Natural killer cell (primary cell): ENCODE measurements at regions not wholly inside any gene's neighbourhood (a gene's known extent, or its start where the extent isn't known, plus 50 kb on each side); places are given as distances from the start of the nearest gene placed in this dataset.
A peak's percentile ranks its signal among the peaks of the same experiment; 100 is the strongest.

Experiments
- ATAC-seq, 3 donors: fragments of 150-1000 bp in 2 of 3; fragments of 200-7000 bp in 1 of 3; cut with Tn5 transposase; 1 replicate in 1 of 3; 2 replicates in 2 of 3; pipeline ENCODE4 v1.10.0; 2021; ENCODE audit warnings: mild to moderate bottlenecking in 2 of 3, moderate library complexity in 2 of 3
- DNase-seq, 2 donors: peaks; one replicate each; pipeline versions ENCODE4 v3.0.0 to v3.0.0-alpha.2; 2013 to 2021; ENCODE audit warnings: mixed read lengths in 1 of 2
- H3K27ac ChIP-seq: one replicate; pipeline ENCODE4 v1.5.1; 2013; ENCODE audit warnings: mild to moderate bottlenecking, low read length
- H3K27me3 ChIP-seq: one replicate; pipeline ENCODE4 v1.6.1; 2013; ENCODE audit warnings: low read length; ENCODE audit not compliant: control insufficient read depth, insufficient read depth
- H3K36me3 ChIP-seq: one replicate; pipeline ENCODE4 v1.6.1; 2013; ENCODE audit warnings: low read length; ENCODE audit not compliant: control insufficient read depth, insufficient read depth
- H3K4me1 ChIP-seq: one replicate; pipeline ENCODE4 v1.6.1; 2013; ENCODE audit warnings: low read length; ENCODE audit not compliant: control insufficient read depth, insufficient read depth
- H3K4me3 ChIP-seq: one replicate; pipeline ENCODE4 v1.5.1; 2013; ENCODE audit warnings: low read length
- H3K9me3 ChIP-seq: one replicate; pipeline ENCODE4 v1.6.1; 2013; ENCODE audit warnings: low read length; ENCODE audit not compliant: control insufficient read depth, insufficient read depth
- H3K27ac Mint-ChIP-seq, 2 donors: one replicate each; pipeline ENCODE4 v1.8.0; 2022; ENCODE audit warnings: mild to moderate bottlenecking in 2 of 2, mixed read lengths in 2 of 2, moderate library complexity in 1 of 2
- H3K27me3 Mint-ChIP-seq, 2 donors: one replicate each; pipeline ENCODE4 v1.8.0; 2022; ENCODE audit warnings: low read depth in 2 of 2, mixed read lengths in 2 of 2
- H3K36me3 Mint-ChIP-seq: one replicate; pipeline ENCODE4 v1.8.0; 2022; ENCODE audit warnings: mixed read lengths
- H3K4me1 Mint-ChIP-seq, 2 donors: one replicate each; pipeline ENCODE4 v1.8.0; 2022; ENCODE audit warnings: mixed read lengths in 2 of 2
- H3K4me3 Mint-ChIP-seq: one replicate; pipeline ENCODE4 v1.8.0; 2022; ENCODE audit warnings: mild to moderate bottlenecking, moderate library complexity, mixed read lengths
- H3K9me3 Mint-ChIP-seq, 2 donors: one replicate each; pipeline ENCODE4 v1.8.0; 2022; ENCODE audit warnings: mixed read lengths in 2 of 2
- WGBS: methylation state at CpG from one replicate; pipeline ENCODE4 v1.1.7; 2013; ENCODE audit warnings: missing lambda C conversion rate; ENCODE audit not compliant: insufficient coverage; 5-methylcytosine and 5-hydroxymethylcytosine counted together
- intact Hi-C: fragments of 100-400 bp; cut with micrococcal nuclease; formaldehyde crosslinking; loops from one replicate; pipeline ENCODE4 v1.14.2; 2022
- TF ChIP-seq, protein P1 (sequence below): fragments of 200-600 bp; IDR thresholded peaks from one replicate; pipeline ENCODE4 v1.8.0; 2022; ENCODE audit warnings: antibody characterized with exemption

DNA sequence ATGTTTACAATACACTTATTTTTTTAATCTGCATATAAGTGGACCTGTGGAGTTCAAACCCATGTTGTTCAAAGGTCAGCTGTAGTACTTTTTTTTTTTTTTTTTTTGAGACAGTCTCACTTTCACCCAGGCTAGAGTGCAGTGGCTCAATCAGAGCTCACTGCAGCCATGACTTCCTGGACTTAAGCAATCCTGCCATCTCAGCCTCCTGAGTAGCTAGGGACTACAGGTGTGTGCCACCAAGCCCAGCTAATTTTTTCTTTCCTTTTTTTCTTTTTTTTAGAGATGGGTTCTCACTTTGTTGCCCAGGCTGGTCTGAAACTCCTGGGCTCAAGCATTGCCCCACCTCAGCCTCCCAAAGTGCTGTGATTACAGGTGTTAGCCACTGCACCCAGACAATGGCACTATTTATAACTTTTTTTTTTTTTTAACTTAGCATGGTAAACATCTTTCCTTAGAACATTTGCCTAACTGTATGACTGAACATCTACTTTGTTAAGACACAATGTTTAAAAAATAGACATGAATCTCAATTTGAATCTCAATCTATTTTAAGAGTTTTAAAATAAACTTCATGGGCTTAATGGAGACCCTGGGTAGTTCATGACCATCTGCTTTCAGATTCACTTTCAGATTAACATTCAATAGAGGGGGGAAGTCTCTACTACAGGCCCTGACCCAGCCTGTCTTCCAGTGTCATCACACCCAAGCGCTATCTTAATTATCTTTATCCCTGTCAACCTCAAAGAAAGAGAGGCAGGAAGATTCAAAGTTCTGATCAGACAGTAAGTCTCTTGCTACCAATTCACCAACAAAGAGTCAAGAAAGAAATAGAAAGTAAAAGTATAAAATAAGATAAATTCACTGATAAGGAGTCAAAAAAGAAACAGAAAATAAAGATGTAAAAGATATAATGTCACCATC lies 97.7 kb upstream of the DOCK9 start:
- WGBS = 40% methylated on average over 1 of the region's 1 CpG
- Histone ChIP-seq H3K27me3 (no peaks in the 10 kb centered on the region), H3K4me3 (peak overlapping the region; percentile 7), H3K27ac (peak overlapping the region; percentile 82), H3K4me1 (peaks cover 20% of the 10 kb centered on the region), H3K9me3 (no peaks in the 10 kb centered on the region), H3K36me3 (no peaks in the 10 kb centered on the region)
- Mint-ChIP-seq H3K27ac (peak overlapping the region; percentile 91 to 97), H3K36me3 (no peaks in the 10 kb centered on the region), H3K9me3 (no peaks in the 10 kb centered on the region), H3K27me3 (no peaks in the 10 kb centered on the region), H3K4me3 (peak overlapping the region; percentile 80), H3K4me1 (peaks cover 33 to 48% of the 10 kb centered on the region in 2 donors)
- peak in 1 of 2 donors; percentile 69 for DNase-seq
- TF ChIP-seq, protein P1, sequence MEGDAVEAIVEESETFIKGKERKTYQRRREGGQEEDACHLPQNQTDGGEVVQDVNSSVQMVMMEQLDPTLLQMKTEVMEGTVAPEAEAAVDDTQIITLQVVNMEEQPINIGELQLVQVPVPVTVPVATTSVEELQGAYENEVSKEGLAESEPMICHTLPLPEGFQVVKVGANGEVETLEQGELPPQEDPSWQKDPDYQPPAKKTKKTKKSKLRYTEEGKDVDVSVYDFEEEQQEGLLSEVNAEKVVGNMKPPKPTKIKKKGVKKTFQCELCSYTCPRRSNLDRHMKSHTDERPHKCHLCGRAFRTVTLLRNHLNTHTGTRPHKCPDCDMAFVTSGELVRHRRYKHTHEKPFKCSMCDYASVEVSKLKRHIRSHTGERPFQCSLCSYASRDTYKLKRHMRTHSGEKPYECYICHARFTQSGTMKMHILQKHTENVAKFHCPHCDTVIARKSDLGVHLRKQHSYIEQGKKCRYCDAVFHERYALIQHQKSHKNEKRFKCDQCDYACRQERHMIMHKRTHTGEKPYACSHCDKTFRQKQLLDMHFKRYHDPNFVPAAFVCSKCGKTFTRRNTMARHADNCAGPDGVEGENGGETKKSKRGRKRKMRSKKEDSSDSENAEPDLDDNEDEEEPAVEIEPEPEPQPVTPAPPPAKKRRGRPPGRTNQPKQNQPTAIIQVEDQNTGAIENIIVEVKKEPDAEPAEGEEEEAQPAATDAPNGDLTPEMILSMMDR = peak; percentile 13
- peak; percentile 88 to 95 (median 94) for ATAC-seq
- intact Hi-C loops = loop anchor here (1.0 kb wide), 1 partner anchor 29 kb away; no protein-coding TSS in a partner anchor

GRCh38 chr13:99078017-99078771 lies 100.3 kb upstream of the DOCK9 start:
- TF ChIP-seq, protein P1 = no peak
- Histone ChIP-seq H3K4me3 (no peak overlapping the region), H3K27me3 (no peaks in the 10 kb centered on the region), H3K4me1 (peaks cover 20% of the 10 kb centered on the region), H3K36me3 (no peaks in the 10 kb centered on the region), H3K27ac (no peak overlapping the region), H3K9me3 (no peaks in the 10 kb centered on the region)
- no peaks in the 10 kb centered on the region for H3K27me3 Mint-ChIP-seq
- ATAC-seq (no peak), DNase-seq (peak in 1 of 2 donors; percentile 47)
- intact Hi-C loops = no loop called here
- no peak overlapping the region for H3K4me3 Mint-ChIP-seq
- WGBS = 93% methylated on average over 8 of the region's 8 CpGs
- H3K4me1 Mint-ChIP-seq = peaks cover 33 to 41% of the 10 kb centered on the region in 2 donors
- no peaks in the 10 kb centered on the region for H3K9me3 Mint-ChIP-seq
- no peaks in the 10 kb centered on the region for H3K36me3 Mint-ChIP-seq
- H3K27ac Mint-ChIP-seq = no peak overlapping the region

GRCh38 chr13:99080131-99080530 lies 102.3 kb upstream of the DOCK9 start:
- Mint-ChIP-seq H3K36me3 (no peaks in the 10 kb centered on the region), H3K9me3 (no peaks in the 10 kb centered on the region), H3K4me1 (peaks cover 42 to 43% of the 10 kb centered on the region in 2 donors), H3K27me3 (no peaks in the 10 kb centered on the region), H3K27ac (no peak overlapping the region), H3K4me3 (no peak overlapping the region)
- Histone ChIP-seq H3K27me3 (no peaks in the 10 kb centered on the region), H3K9me3 (no peaks in the 10 kb centered on the region), H3K4me1 (peaks cover 33% of the 10 kb centered on the region), H3K36me3 (no peaks in the 10 kb centered on the region), H3K27ac (no peak overlapping the region), H3K4me3 (no peak overlapping the region)
- ATAC-seq (no peak), DNase-seq (no peak)
- intact Hi-C loops = no loop called here
- WGBS = 100% methylated on average over 2 of the region's 2 CpGs
- TF ChIP-seq, protein P1 = no peak
